HG03135 (cell line): ENCODE measurements at regions not wholly inside any gene's neighbourhood (a gene's known extent, or its start where the extent isn't known, plus 50 kb on each side); places are given as distances from the start of the nearest gene placed in this dataset.
"Not testable (repeated sequence)": the region's sequence is repeated elsewhere in the genome, so short reads cannot be mapped to it uniquely, and the experiment has no call there.

Source experiments
- ATAC-seq: cut with Tn5 transposase; IDR thresholded peaks from one replicate; pipeline ENCODE4 v1.9.1; 2021; ENCODE audit warnings: mild to moderate bottlenecking, moderate library complexity; ENCODE audit not compliant: unreplicated experiment

DNA sequence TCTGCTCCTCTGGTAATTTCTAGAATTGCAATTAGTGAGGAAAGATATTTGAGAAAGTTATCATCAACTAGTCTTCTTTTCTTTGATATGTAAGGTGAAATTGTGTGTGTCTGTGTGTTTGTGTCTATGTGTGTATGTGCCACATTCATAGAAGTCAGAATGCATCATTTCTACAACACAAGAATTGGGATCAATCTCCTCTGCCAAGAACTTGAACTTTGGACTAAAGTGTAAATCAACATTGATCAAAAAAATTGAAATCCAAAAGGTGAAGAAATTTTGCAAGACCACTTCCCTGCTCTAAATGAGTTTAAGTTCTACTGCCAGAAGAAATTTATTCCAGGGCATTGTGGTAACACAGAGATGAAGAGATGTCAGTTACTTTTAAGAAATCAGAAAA lies 1072.8 kb downstream of the GRM8 start:
- ATAC-seq: no peak

- ATAC-seq: no peak
Measured at GRCh38 chr7:126178865-126179264, 1073.9 kb downstream of the GRM8 start.

DNA sequence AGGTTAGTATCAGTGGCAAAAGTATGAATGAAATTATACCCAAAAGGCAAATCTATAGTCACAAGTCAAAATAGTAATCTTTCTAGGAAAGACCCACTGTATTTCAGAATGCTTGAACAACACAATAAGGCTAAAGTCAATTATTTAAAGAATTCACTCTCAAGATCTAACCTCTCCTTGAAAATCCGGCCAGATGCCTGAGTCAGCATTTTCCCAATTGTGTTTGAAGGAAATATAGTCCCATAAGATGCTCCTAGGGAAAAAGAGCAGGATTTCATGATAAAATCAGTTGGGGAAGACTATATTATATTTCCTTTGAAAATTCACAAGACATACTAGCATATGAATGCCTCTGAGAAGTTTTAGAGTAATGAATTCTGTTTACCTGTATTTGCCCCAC lies 1075.0 kb downstream of the GRM8 start:
- no peak for ATAC-seq

DNA sequence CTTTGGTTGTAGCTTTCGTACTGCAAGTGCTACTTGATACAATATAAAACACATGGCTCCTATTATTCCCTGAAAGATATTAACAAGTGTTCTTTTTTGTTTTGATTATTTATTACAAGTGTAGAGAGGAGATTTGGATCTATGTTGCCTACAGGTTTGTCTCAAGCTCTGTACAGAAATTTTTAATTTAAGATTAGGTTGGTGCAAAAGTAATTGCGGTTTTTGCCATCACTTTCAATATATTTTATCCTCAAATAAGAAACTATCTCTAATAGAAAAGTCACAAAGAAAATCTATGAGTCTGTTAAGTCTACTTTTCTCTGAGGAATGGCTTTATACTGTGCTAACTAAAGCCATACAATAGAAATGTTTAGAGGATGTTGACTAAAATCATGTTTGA lies 1086.1 kb downstream of the GRM8 start:
- no peak for ATAC-seq

DNA sequence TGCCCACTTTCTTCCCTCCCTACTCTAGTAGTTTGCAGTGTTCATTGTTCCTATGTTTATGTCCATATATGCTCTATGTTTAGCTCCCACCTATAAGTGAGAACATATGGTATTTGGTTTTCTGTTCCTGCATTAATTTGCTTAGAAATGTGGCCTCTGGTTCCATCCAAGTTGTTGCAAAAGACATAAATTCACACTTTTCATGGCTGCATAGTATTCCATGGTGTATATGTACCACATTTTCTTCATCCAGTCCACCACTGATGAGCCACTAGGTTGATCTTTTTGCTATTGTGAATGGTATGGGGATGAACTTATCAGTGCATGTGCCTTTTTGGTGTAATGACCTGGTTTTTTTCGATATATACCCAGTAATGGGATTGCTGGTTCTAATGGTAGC lies 1089.1 kb downstream of the GRM8 start:
- no peak for ATAC-seq

GRCh38 chr7:126157391-126157790 lies 1095.3 kb downstream of the GRM8 start:
- ATAC-seq: no peak

DNA sequence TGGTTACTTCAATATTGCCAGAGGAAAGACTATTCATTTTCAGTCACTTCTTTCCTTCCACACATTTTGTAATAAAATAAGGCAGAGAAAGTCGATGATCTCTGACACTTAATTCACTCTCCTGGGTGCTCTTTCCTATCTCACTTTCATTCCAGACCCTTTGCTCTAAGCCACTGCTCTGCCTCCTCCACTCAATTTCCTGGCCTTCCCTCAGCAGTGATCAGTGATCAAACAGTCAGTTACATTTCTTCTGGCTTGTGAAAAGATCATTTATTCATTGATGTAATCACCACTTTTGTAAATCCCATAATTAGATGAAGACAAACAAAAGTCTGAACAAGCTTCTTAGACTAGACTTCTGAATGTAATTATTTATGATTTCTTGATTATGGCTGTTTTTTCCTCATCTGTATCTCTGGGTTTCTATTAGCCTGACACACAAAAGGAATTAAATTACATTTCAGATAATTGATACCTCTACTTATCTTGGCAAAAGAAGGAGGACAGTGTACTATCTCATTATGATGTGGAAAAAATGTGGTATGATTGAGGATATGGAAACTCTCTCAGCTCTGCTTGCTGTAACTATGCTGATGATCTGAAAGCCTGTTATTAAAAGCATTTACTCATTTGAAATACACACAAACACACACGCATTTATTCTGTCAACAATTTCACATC lies 1102.3 kb downstream of the GRM8 start:
- ATAC-seq: no peak

GRCh38 chr7:126140858-126141466 lies 1111.8 kb downstream of the GRM8 start:
- ATAC-seq: no peak

DNA sequence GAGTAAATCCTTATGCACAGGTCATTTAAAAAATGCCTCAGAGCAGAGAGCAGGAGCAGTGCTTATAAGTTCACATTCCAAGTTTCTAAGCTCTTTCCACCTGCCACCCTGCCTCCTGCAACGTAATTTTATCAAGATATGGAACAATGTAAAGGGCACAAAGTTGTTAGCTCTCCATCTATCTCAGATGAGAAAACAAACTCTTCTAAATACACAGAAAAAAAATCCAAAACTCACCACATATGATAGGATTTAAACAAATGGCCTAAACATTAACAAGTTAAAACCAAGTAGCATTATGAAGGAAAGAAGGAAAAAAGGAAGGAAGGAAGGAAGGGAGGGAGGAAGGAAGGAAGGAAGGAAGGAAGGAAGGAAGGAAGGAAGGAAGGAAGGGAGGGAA lies 1132.8 kb downstream of the GRM8 start:
- ATAC-seq: no peak

- ATAC-seq: no peak
Measured at GRCh38 chr7:126103582-126103981, 1149.2 kb downstream of the GRM8 start.

DNA sequence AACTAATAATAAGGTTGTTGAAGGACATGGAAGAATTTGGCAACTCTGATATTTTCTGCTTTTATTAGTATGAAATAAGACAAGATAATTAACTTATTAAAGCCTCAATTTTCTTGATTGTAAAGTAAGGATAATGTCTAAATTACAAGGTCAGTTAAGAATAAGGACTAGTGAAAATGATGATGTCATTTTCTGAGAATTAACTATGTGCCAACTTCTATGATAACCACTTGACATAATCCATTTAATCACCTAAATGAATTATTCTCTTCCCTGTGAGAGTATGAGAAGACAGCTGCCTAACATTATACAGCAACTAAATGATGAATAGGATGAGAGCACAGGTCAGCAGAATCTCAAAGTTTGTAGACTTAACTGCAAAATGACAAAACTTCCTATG lies 1153.4 kb upstream of the POT1 start:
- ATAC-seq: no peak

DNA sequence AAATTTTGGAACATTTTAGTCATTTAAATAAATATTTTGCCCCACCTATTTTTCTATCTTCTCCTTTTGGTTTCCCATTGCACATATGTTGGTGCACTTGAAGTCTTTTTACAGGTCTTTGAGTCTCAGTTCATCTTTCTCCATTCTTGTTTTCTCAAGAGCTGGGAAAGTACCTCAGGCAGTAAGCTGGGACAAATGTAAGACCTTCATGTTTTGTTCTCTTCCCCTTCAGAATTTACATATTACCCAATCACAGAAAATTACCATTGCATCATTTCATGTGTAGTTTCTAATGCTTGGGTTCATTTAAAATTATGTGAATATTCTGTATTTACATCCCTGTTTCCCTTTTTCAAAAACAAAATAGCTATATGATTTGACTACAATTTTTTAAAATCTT lies 1150.0 kb upstream of the POT1 start:
- no peak for ATAC-seq

- no peak for ATAC-seq
Measured at GRCh38 chr7:126079151-126079550, 1149.5 kb upstream of the POT1 start.

DNA sequence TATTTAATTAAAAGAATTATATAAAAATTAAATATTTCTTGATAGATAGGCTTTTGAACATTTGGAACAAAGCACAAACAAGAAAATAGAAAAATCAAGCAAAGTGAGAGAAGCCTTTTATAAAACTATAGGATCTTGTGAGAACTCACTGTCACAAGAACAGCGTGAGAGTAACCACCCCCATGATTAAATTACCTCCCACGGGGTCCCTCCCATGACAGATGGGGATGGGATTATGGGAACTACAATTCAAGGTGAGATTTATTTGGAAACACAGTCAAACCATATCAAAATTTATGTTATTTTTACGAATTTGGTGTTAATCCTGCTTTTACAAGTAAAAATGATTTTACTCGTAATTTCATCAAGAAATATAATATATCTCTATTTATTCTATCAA lies 1136.1 kb upstream of the POT1 start:
- no peak for ATAC-seq

GRCh38 chr7:126057979-126058378 lies 1128.4 kb upstream of the POT1 start:
- ATAC-seq: no peak

DNA sequence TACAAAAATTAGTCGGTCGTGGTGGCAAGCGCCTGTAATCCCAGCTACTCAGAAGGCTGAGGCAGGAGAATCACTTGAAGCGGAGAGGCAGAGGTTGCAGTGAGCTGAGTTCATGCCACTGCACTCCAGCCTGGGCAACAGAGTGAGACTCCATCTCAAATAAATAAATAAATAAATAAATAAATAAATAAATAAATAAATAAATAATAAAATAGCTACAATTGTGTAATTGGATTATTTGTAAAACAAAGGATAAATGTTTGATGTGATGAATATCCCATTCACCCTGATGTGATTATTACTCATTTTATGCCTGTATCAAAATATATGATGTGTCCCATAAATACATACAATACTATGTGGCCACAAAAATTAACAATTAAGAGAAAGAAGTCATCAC lies 1127.0 kb upstream of the POT1 start:
- not testable (repeated sequence) for ATAC-seq

- no peak for ATAC-seq
Measured at GRCh38 chr7:126052229-126052628, 1122.6 kb upstream of the POT1 start.

DNA sequence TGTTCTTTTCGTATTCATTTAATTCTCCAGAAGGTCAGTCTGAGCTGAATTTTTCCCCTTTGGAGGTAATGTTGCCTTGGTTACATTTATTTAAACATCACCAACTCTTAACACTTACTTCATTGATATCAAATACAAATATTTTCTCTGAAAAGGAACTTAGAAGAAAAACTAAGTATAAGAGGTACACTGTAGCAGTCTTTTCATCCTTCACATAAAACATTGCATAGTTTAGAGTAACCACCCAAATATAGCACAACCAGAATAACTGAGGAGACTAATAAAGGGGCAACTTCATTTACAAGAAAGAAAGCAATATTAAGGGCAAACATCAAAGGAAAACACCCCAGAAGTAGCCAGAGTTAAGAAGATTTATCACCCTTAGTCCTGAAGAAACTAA lies 1115.0 kb upstream of the POT1 start:
- ATAC-seq: no peak

- ATAC-seq: no peak
Measured at GRCh38 chr7:126041472-126041871, 1111.8 kb upstream of the POT1 start.

DNA sequence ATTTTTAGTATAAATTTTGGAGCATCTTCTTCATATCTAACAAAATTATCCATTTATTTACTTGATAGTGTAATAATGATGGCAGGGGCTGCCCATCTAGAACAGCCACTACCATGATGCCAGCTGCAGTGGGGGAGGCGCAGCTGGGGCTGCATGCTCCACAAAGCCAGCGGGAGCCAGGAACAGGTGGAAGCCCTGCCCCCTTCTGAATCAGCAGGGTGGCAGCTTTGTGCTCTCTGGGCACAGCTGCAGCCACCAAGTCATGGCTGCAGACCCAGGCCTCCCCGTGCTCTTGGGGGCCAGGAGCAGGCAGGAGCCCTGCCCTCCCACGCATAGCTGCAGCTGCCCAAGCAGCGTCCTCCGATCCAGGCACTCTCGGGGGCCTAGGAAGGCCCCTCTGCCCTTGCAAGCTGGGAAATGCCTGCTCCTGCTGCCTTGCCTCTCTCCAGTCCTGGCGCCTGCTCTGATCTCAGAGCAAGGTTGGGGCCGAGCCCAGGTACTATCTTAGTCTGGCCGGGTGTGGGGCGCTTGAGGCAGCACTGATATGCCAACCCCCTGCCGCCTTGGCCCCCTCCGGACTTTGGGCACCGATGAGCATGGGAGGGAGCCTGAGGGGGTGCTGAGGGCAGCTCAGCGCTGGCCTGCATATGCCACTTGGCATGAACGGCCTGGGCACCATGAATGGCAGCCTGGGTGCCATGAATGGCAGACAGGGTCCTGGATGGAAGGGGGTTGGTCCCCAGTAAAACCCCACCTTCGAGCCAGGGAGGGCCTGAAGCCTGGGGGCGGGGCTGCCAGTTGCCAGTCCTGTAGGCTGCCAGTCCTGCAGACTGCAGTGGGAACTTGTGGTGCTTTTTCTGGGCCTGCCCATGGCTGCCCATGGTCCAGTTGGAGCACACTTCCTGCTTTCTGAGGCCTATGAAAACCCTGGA lies 1110.8 kb upstream of the POT1 start:
- ATAC-seq: no peak

- no peak for ATAC-seq
Measured at GRCh38 chr7:126026421-126027088, 1096.9 kb upstream of the POT1 start.
